Stimulated activated naive CD4-positive, alpha-beta T cell (primary cell): ENCODE measurements at regions not wholly inside any gene's neighbourhood (a gene's known extent, or its start where the extent isn't known, plus 50 kb on each side); places are given as distances from the start of the nearest gene placed in this dataset.

Source experiments
- DNase-seq, 6 experiments: peaks; one replicate each; lab custom pipeline; 2025; lab: John Stamatoyannopoulos, UW

DNA sequence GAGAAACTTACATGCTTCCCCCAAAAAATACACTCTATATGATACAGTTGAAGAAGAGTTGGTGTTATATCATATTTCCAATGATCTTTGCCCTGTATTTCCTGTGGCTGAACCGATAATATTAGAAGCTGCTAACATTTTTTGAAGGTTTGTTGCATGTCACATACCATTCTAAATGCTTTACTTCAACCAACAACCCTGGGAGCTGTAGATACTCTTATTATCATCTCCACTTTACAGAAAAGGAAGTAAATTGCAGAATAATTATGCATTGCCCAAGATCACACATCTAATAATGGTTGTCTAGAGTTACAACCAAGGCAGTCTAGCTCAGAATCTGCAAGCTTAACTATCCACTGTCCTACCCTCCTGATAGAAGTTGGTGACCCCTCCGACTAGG, 182.8 kb downstream of the NUAK1 start:
- no peak for DNase-seq

DNA sequence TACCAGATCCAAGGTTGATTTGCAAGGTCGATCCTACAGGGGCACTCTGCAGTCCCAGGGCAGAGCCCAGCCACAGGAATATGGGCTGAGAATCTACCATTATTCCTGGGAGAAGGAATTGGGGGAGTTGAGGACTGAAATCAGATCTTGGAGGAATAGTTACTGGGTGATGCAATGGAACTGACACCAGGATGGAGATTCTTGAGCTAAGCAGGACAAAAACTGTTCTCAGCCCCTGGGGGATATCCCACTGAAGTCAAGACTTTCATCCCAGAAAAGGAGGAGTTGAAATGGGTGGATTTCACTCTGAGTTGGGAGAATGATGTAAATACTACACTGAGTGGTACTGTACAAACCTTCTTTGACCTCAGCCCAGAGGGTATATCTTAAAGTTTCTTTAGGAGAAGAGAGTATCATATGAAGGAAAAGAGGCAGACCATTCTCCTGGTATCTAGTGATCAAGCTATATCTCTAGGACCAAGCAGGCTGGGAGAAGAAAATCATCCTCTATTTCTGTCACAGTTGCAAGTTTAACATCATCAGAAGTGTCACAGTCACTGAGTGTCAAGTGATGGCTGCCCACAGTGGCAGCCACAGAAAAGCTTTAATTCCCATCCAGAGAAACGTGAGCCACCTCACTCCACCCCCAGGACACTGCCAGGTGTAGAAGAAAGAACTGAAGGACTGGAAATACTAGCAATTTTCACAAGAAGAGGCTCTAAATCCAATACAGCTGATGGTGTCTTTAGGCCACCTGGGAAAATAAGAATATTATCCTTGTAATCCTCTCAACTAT, 181.9 kb downstream of the NUAK1 start:
- DNase-seq: no peak

DNA sequence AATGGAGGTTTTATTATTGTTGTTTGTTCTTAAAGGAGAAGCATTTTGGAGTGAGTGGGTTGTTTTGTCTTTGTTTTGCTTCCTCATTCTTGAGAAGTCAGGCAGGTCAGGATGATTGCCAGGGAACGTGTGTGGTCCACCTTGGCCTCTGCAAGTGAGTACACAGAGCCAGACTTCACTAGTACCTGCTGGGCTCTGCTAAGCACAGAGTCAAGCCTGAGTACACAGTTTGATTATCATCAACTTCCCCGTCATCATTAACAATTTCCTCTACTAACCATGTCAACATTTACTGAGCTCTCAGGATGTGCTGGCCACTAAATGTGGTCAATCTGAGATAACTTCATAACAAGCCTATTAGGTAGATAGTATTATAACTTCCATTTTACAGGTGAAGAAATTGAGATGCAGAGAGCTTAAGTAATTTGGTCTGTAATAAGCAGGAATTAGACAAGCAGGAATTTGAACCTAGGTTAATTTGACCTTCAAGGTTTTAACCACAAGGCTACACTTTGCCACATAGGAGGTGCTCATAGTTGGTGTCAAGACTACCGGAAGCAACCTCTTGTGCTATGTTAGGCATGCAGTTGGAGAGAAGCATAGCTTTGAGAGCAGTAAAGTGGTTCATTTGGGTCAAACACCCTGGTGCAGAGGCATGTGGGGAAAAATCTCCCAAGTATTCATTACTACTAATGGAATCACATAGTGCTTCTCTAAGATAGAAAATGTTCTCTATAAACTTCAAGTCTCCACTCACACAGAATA, 178.3 kb downstream of the NUAK1 start:
- DNase-seq: no peak

DNA sequence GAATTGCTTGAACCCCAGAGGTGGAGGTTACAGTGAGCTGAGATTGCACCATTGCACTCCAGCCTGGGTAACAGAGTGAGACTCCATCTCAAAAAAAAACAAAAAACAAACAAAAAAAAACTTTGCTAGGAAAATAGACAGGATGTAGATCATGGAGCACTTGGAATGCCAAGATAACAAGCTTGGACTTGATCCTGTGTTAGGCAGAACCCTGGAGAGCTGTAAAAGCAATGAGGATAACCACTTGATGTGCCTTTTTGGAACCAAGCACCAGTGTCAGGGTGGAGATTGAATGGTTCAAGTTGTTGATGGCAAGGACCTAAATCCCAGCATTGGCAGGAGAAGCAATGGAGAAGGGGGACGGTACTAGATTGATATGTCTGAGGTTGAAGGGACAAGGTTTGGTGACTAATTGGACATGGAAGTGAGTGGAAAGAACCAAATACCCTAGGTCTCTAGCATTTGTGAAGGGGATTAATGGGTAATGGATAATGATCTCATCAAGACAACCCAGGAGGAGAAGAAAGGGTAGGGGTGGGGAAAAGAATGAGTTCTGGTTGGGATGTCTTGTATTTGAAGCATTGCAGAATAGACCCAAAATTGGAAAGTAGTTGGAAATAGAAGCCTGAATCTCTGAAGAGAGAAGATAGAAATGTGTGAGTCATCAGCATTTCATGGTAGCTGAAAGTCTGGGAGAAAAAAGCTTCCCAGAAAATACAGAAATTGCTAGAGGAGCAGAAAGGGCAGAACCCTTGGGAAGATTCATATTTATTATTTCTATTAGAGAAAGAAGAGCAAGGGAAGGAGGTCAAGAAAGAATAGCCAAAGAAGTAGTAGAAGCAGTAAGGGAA, 176.7 kb downstream of the NUAK1 start:
- DNase-seq: no peak

DNA sequence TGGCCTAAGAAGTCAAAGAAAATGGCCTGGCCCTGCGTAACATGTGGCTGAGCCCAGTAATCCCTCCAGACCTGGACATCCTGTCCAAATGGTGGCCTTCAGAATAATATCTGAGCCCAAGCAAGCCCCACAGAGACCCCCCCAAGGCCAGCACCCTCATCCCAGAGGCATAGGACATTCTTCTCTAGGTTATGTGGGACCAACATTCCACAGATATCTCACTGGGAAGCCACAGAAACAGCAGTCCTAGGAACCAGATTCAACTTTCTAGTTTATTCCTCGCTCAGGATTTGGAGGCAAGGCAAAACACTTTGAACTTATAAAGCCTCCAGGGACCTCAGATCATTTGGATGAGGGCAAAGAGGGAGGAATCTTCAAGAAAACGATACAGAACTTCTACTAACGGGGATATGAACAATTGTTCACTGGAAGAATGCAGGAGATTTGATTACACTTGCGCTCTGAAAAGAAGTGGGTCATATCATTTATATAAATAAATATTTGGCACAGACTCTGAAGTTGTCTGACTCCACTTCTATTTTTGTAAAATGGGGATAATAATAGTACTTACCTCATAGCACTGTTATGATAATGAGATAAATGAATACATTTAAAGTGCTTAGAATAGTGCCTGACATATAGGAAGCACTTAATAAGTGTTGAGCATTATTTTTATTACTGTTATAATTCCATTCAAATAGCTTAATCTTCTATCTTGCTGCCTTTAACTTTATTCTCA, 171.5 kb downstream of the NUAK1 start:
- no peak for DNase-seq

DNA sequence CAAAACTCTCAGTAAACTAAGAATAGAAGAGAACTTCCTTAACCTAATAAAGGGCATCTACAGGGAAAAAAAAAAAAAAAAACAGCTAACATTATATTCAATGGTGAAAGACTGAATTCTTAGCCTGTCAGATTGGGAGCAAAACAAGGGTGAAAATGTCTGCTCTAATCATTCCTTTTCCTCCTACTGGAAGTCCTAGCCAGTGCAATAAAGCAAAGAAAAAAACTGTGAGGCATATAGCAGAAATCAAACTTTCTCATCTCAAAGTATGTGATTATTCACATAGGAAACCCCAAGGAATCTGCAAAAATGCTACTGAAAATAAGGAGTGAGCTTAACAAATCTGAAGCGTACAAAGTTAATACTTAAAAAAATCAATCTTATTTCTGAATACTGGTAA, 170.7 kb downstream of the NUAK1 start:
- no peak for DNase-seq

DNA sequence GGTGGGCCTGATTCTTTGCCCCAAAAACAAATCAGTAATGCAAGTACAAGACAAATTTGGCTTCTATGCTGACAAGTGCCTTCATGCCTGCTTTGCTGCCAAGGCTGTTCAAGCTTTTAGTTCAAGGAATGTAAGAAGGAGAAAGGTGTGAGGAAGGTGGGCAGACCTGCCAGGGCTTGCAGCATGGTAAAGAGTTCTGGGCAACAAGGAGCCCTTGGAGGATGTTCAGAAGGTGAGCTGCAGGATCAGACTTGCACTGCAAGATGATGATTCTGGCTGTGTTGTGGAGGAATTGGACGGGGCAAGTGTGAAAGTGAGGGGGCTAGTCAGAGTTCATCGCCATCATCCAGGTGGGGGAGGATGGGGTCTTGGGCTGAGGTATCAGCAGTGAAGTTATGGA, 167.9 kb downstream of the NUAK1 start:
- DNase-seq: no peak

DNA sequence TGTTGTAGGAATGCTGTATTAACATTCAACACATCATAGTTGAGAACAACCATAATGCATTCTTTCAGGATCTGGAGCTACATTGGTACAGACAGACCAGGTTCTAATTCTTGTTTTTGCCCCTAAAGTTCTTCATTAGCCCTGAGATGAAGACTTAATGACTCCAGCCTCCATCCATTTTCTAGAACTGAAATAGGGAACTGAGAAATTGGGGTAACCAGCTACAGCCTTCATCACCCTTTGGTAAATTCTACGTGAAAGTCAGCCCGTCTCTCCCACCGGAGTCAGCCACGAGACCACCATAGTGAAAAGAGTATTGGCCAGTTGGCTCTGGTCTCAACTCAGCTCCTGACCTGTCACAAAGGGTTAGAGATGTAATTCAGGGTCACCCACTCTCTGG, 164.0 kb downstream of the NUAK1 start:
- no peak for DNase-seq

DNA sequence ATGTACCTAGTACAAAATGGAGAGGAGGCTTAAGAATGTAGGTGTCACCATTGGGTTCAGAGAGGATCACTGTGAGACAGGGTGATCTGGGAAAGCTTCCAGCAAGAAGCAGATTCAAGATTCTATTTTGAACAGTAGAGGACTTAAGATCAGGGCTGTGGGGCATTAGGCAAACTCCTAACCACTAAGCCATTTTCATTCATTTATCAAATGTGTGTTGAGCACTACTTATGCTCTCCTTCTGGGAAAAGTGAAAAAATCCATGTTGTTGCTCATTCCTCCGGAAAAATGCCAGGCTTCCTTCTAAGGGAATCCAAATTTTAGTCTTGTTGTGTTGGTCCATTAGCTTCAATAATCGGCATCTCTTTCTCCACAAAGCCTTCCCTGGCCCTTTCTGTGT, 163.4 kb downstream of the NUAK1 start:
- DNase-seq: no peak

DNA sequence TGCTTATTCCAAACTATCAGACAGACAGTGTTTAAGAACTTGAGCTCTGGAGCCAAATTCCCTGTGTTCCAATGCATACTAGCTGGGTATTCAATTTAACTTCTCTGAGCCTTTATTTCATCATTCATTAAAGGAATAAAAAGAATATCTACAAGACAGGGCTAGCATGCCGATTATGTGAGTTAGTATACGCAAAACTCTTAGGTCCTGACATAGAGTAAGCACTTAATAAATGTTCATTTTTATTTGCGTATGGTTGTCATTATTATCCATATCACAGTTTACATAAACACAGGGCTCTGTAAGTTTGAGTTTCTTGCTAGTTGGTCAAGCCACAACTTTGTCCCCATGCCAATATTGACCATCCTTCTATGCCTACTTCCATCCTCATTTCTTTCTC, 161.5 kb downstream of the NUAK1 start:
- no peak for DNase-seq

DNA sequence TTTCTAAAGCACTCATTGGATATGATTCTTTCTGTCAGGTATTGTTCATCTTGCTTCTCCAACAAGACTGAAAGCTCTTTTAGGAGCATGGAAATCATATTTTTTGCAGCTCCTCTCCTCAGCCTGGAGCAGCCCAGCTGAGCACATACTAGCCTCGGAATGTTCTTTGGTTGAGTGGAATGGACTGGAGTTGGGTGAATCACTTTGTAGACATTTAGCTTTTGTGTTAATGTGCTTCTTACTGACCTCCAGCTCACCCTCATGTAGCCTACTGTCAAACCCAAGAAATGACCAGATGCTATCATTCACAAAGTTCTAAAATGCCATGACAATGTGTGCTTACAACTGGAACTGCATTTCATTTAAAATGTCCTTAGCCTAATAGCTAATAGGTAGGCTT, 161.1 kb downstream of the NUAK1 start:
- no peak for DNase-seq

DNA sequence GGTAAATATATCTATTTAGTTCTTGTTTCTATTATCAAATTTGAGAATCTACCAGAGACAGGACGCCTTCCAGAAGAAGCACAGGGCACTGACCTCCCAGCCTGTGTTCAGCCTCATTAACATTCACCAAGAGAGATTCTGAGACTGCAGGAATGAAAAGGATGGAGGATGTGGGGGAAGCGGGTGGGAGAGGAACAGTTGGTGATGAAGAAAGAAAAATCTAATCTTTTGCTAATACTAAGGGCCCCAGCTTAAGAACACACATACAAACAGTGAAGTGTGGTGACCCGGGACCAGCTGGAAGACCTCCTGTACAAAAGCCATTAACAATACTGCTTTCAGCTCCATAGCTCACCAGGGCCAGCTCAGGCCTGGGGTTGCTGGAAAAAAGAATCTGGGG, 160.5 kb downstream of the NUAK1 start:
- no peak for DNase-seq

DNA sequence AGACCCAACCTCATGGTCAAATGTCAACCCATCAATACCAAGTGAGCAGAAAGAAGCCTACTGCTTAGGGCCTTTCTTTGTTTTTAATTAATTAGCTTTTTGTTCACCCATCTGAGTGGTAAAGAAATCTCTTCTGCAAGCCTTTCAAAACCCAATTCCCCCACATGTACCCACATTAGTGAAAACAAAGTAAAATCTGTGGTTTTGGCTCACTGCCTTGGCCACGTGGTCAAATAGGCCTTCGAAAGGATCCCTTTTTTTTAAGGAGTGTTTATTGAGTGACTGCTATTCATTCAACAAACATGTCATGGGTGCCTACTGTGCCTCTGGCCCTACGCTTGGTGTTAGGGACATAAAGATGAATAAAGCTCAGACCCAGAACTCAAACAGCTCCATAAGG, 160.1 kb downstream of the NUAK1 start:
- DNase-seq: no peak

DNA sequence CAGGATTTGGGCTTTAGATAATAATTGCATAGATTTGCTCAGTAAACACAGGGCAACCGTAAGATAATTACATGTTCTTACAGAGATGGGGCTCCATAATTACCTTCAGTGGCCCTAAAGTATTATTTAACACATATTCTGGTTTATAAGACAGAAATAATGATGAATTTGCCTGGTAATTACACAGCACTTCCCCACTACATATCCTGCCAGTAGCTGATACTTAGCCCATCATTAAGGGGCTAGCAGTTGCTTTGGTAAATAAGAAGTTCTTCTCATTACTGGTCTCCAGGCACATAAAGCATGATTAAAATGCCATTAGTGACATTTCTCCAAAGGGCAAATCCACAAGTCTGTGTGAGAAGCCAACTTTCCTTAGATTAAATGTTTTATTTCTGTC, 158.7 kb downstream of the NUAK1 start:
- DNase-seq: no peak

DNA sequence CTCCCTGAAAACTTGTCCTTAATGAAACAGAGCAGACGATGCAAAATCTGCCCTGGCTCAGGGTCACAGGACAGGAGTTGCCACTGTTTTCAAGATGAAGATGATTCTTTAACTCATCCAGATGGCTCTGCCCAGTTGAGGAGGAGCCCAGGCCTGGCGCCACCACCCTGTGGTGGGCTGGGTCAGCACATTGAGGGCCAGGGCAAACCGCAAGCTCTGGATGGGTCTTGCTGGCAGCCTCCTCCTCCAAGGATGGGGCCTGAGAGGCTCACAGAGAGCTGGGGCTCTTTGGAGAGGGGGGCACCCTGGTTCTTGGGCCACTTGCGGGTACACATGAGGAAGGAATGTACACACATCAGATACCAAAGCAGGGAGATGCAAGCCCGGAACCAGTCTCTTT, 158.2 kb downstream of the NUAK1 start:
- no peak for DNase-seq

DNA sequence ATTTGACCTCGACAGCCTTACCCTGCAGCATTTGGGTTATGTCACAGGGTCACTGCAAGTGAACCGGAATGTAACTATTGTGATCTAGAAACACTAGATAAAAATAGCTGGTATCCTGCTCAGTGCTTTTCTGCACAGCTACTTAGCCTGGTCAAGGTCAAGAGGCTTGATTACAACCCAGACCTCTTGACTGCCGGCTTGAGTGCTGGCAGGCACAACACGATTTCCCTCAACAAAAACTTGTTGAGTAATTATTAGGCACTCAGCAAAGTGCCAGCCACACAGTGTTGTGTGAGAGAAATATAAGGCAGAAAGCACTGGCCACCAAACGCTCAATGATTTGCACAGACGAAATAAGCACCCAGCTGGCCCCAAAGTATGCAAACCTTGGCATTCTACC, 156.7 kb downstream of the NUAK1 start:
- no peak for DNase-seq

DNA sequence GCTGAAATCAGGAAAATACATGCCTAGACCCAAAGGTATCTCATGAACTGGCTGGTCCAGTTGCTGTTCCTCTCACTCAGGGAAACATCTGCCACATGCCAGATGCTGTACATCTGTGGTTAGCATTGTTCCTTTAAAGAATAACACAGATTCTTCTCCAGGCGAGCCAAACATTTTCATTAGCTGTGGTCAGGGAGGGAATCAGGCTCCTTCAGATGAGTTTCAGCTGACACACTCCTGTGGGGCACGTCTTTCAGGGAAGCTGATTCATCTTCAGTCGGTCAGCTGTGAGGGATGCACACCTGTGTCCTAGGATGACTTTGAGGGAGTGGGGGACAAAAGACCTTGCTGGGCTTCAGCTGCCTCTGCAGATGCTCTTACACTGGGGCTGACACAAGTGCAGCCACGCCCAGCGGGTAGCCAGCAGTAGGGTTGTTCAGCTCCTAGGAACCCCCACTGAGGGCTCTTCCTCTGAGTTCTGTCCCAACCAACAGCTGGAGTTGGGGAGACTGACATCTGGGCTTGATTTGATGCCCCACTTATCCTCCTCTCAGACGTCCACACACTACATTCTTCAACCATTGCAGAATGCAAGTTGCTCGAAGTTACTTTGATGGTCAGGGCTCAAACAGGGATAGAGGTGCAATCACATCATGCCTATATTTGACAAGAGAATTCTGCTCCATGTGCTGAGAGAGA, 155.0 kb downstream of the NUAK1 start:
- no peak for DNase-seq

DNA sequence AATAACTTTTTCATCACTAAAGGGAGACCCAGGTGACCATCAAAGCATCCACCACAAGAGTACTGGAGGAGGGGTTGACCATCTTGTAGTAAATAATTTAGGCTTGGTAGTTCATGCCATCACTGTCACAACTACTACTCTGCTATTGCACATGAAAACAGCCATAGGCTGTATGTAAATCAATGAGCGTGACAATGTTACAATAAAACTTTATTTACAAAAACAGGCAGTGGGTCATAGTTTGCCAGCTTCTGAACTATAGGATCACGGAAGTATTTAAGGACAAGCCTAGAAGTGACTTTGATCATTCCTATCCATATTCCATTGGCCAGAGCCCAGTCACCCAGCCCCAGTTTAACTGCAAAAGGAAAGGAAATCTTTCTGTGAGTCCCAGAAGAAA, 153.4 kb downstream of the NUAK1 start:
- no peak for DNase-seq

DNA sequence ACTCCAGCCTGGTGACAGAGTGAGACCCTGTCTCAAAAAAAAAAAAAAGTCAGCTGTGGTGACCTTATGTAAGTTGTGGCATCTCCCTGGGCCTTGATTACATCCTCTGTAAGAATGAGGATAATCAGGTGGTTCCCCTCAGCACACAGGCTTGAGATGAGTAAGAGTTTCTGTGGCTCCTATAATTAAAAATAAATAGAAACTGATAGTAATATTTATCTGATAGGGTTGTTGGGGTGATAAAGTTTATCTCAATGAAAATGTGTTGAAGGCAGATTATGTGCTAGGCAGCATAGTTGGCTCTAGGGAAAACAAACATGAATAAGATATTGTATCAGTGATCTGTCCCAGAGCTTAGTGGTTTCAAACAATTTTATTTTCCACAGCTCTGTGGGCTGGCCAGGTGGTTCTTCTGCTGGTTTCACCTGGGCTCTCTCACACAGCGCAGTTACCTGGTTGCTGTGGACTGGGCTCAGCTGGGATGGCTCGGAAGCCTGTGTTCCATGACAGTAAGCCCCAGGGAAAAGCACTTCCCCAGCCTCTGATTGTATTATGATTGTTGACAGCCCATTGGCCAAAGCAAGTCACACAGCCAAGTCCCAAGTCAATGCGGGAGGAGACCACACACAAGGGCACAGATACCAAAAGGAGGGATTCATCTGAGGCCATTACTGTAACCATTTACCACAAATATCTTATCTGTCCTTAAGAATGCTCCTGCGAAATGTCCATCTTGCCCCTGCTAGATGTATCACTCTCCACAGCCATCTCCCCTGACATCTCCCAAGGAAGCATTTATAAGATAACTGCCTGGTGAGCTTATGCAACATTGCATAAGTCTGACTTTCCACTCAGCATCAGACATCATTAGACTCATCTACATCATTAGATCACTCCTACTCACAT, 151.7 kb downstream of the NUAK1 start:
- DNase-seq: no peak

DNA sequence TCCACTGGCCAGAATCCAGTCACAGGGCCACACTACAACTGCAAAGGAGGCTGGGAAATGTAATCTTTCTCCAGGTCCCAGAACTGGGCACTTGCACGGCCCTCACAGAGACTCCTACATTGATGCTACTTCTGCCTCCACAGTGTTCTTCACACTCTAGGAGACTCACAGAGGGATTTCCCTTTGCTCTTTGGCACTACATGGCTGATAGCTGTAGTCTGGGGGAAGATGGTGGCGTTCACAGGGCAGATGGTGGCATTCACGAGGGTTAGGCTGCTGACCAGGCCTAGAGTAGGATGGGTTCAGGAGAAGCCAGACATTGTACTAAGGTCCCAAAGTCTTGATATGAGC, 151.1 kb downstream of the NUAK1 start:
- DNase-seq: no peak
